GM21717 (cell line): ENCODE measurements at regions not wholly inside any gene's neighbourhood (a gene's known extent, or its start where the extent isn't known, plus 50 kb on each side); places are given as distances from the start of the nearest gene placed in this dataset.

Source experiments
- ATAC-seq: cut with Tn5 transposase; IDR thresholded peaks from one replicate; pipeline ENCODE4 v1.9.1; 2021; ENCODE audit warnings: mild to moderate bottlenecking, moderate library complexity; ENCODE audit not compliant: unreplicated experiment

- ATAC-seq: no peak
These were observed 376.4 kb downstream of the KCTD8 start for GRCh38 chr4:44071959-44072955.

GRCh38 chr4:44086753-44087152 lies 361.9 kb downstream of the KCTD8 start:
- ATAC-seq: no peak

- ATAC-seq: no peak
These were observed 355.2 kb downstream of the KCTD8 start for GRCh38 chr4:44093390-44093789.

- no peak for ATAC-seq
These were observed 349.6 kb downstream of the KCTD8 start for GRCh38 chr4:44098973-44099372.

GRCh38 chr4:44100456-44100855 lies 348.2 kb downstream of the KCTD8 start:
- no peak for ATAC-seq

GRCh38 chr4:44118971-44119680 lies 329.5 kb downstream of the KCTD8 start:
- ATAC-seq: no peak

- ATAC-seq: no peak
These were observed 328.0 kb downstream of the KCTD8 start for GRCh38 chr4:44120646-44121045.

- no peak for ATAC-seq
These were observed 327.4 kb downstream of the KCTD8 start for GRCh38 chr4:44121210-44121609.
